SJSA1 (cell line): ENCODE measurements at regions not wholly inside any gene's neighbourhood (a gene's known extent, or its start where the extent isn't known, plus 50 kb on each side); places are given as distances from the start of the nearest gene placed in this dataset.

Experiments
- DNase-seq, 2 experiments: peaks; one replicate each; pipeline ENCODE4 v3.0.0-alpha.2; 2015 to 2020; ENCODE audit warnings: low spot score in 2 of 2, low read depth in 1 of 2
- H3K27ac ChIP-seq: fragments of 250-450 bp; sonication (Bioruptor Pico); 2 replicates; pipeline ENCODE4 v1.5.1; 2020; ENCODE audit warnings: mild to moderate bottlenecking, moderate library complexity
- H3K27me3 ChIP-seq: fragments of 250-450 bp; sonication (Bioruptor Pico); replicated peaks from 2 replicates; pipeline ENCODE4 v1.5.1; 2020; ENCODE audit warnings: mild to moderate bottlenecking, moderate library complexity
- H3K36me3 ChIP-seq: fragments of 250-450 bp; sonication (Bioruptor Pico); 2 replicates; pipeline ENCODE4 v1.5.1; 2020; ENCODE audit warnings: mild to moderate bottlenecking
- H3K4me1 ChIP-seq: fragments of 250-450 bp; sonication (Bioruptor Pico); replicated peaks from 2 replicates; pipeline ENCODE4 v1.6.1; 2021; ENCODE audit warnings: mild to moderate bottlenecking
- H3K4me3 ChIP-seq: fragments of 250-450 bp; sonication (Bioruptor Pico); 2 replicates; pipeline ENCODE4 v1.5.1; 2020; ENCODE audit warnings: mild to moderate bottlenecking
- H3K9me3 ChIP-seq: fragments of 250-450 bp; sonication (Bioruptor Pico); replicated peaks from 2 replicates; pipeline ENCODE4 v1.5.1; 2020; ENCODE audit warnings: mild to moderate bottlenecking

DNA sequence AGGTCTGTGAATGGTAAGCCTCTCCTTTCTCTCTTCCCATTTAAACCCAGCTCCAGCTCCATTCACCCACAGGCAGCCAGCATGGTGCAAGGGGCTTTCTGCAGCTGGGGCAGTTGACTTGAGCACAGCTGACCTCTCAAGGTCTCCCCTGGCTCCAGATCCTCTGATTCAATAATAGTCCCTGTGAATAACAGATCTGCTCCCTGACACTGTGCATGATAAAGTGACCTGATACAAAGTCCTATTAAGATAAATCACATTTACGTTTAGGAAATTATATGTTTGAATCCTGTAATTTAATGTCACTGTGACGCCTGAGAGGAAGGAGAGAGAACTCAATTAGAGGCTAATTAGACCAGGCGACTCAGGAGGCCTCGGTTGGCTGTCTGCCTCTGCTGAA, 540.4 kb upstream of the CDH11 start:
- H3K36me3 ChIP-seq = no peaks in the 10 kb centered on the region
- H3K4me3 ChIP-seq = no peak overlapping the region
- H3K27me3 ChIP-seq = no peaks in the 10 kb centered on the region
- H3K4me1 ChIP-seq = peaks cover 22% of the 10 kb centered on the region
- no peaks in the 10 kb centered on the region for H3K9me3 ChIP-seq
- no peak for DNase-seq
- H3K27ac ChIP-seq = no peak overlapping the region

DNA sequence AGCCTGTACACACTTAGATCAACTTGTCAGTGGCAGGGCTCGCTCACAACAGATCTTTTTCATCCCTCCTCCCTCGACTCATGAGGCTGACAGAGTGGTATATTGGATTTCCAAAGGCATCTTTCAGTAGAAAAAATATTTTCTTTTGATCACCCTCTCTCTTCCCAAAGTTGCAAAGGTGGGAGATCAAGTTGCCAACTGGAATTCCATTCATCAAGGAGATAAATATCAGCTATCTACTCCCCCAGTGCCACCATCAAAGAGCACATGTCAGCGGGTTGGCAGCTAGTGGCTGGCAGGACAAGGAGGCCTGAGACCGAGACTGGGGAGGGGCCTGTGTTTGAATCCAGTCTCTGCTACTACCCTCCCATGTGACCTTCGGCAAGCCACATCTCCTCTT, 539.7 kb upstream of the CDH11 start:
- Histone ChIP-seq H3K9me3 (no peaks in the 10 kb centered on the region), H3K4me1 (peaks cover 28% of the 10 kb centered on the region), H3K27me3 (no peaks in the 10 kb centered on the region), H3K4me3 (no peak overlapping the region), H3K36me3 (no peaks in the 10 kb centered on the region), H3K27ac (no peak overlapping the region)
- DNase-seq = no peak

DNA sequence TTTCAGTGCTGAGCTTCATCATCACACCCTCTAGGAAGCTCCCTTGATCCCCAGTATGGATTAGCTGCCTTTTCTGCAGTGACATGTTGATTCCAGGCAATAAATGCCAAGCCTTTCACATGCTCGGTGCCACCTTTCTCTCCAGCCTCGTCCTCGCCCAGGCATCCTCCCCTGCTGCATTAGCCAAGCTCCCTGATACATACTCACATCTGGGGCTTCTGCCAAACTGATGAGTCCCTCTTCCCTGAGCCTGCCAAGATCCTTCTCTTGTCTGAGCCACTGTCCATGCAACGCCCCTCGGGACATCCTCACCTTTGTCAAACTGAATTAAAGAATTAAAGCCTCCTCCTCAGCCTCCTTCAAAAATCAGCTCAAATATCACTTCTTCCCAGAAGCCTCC, 538.5 kb upstream of the CDH11 start:
- no peak overlapping the region for H3K4me3 ChIP-seq
- H3K9me3 ChIP-seq = no peaks in the 10 kb centered on the region
- DNase-seq = no peak
- no peaks in the 10 kb centered on the region for H3K36me3 ChIP-seq
- H3K4me1 ChIP-seq = peaks cover 28% of the 10 kb centered on the region
- H3K27ac ChIP-seq = no peak overlapping the region
- H3K27me3 ChIP-seq = no peaks in the 10 kb centered on the region

DNA sequence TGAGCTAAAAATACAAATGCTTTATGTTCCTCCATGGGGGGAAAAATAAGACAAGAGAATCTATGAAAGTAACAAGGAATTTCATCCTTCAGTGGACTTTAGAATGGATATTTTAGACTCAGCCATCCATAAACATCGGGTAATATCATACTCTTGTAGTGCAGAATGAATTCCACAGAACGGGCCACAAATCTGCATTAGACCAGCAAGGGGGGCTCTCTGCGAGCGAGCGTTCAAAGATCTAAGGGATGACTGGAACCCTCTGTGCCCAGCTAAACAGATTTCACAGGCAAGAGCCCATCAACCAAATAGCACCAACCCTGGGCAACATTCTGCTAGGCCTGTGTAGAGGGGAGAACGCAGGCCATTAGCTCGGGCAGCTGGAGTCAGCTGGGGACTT, 537.9 kb upstream of the CDH11 start:
- Histone ChIP-seq H3K4me1 (peaks cover 28% of the 10 kb centered on the region), H3K36me3 (no peaks in the 10 kb centered on the region), H3K4me3 (no peak overlapping the region), H3K27me3 (no peaks in the 10 kb centered on the region), H3K9me3 (no peaks in the 10 kb centered on the region), H3K27ac (no peak overlapping the region)
- no peak for DNase-seq

DNA sequence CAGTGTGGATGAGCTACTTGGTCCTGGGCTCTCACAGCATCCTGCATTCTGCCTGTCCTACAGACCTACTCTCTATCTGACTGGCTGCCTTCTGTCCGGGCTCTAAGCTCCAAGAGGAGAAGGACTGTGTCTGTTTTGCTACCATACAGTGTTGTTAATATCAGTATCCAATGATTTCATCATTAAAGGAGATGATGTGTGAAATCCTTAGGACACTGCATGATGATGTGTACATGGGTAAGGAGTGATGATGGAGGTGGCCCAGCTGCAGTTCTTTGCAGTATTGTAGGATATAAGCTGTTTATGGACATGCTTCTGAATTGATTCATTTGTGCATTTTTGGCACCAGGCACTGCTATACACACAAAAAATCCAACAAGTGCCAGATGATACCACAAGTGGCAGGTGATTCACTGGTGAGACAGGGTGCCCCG, 536.9 kb upstream of the CDH11 start:
- no peaks in the 10 kb centered on the region for H3K27me3 ChIP-seq
- no peaks in the 10 kb centered on the region for H3K9me3 ChIP-seq
- H3K4me3 ChIP-seq = no peak overlapping the region
- no peak overlapping the region for H3K27ac ChIP-seq
- H3K4me1 ChIP-seq = peaks cover 24% of the 10 kb centered on the region
- DNase-seq = no peak
- H3K36me3 ChIP-seq = no peaks in the 10 kb centered on the region

DNA sequence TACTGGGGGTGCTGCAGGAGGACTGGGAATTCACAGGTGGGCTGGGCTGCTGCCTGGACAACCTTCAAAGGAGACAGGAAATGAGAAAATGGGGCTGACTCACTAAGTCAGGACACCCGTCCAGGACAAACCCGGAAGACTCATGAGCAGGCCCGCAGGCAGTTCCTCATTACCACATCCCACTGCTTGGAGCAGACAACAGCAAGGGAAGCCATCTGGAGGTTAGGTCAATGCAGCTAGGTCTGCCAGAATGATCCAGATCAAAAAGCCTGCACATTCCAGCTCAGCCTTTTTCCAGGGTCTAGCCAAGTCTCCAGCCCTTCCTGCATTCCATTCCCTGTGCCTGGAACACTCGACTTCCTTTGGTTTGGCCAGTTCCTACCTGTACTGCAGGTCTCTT, 536.5 kb upstream of the CDH11 start:
- no peaks in the 10 kb centered on the region for H3K27me3 ChIP-seq
- H3K9me3 ChIP-seq = no peaks in the 10 kb centered on the region
- H3K4me1 ChIP-seq = peaks cover 21% of the 10 kb centered on the region
- no peak overlapping the region for H3K27ac ChIP-seq
- peak; percentile 33 to 65 for DNase-seq
- H3K36me3 ChIP-seq = no peaks in the 10 kb centered on the region
- no peak overlapping the region for H3K4me3 ChIP-seq

DNA sequence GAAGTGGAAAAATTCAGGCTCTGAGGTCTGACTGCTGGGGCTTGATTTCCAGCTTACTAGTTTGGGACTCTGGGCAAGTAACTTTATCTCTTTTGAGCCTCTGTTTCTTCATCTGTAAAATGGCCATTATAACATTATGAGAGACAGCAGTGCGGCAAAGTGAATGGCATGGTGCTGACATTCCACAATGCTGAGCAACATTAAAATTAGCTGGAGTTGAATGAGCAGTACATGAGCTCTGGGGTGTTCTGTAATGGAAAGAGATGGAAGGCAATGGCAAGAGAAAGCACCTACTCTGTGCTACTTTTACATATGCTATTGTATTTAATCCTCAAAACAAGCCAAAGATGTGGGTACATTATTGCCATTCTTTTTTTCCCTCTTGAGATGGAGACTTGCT, 535.7 kb upstream of the CDH11 start:
- no peaks in the 10 kb centered on the region for H3K36me3 ChIP-seq
- DNase-seq = no peak
- no peaks in the 10 kb centered on the region for H3K27me3 ChIP-seq
- no peak overlapping the region for H3K27ac ChIP-seq
- H3K4me3 ChIP-seq = no peak overlapping the region
- H3K4me1 ChIP-seq = peaks cover 21% of the 10 kb centered on the region
- no peaks in the 10 kb centered on the region for H3K9me3 ChIP-seq

DNA sequence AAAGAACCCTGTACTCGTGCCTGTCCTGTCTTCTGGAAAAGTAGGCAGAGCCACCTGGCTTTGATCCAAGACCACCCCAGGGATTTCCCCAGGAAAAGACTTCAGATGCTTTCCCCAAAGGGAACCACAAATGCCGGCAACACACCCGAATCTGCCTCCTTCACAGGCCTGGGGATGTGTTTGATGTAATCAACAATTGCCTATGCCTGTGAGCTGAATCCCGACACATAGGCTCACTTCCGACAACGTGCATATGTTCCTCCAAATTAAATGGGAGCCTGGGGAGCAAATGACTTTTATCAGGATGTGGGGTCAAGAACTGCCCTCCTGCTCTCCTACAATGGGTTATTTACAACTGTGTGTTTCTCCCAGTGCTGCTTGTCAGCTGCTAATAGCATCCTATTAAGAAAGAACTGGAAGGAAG, 535.2 kb upstream of the CDH11 start:
- H3K27me3 ChIP-seq = no peaks in the 10 kb centered on the region
- peaks cover 21% of the 10 kb centered on the region for H3K4me1 ChIP-seq
- H3K4me3 ChIP-seq = no peak overlapping the region
- H3K9me3 ChIP-seq = no peaks in the 10 kb centered on the region
- DNase-seq = peak in 1 of 2 experiments; percentile 23
- H3K36me3 ChIP-seq = no peaks in the 10 kb centered on the region
- no peak overlapping the region for H3K27ac ChIP-seq

DNA sequence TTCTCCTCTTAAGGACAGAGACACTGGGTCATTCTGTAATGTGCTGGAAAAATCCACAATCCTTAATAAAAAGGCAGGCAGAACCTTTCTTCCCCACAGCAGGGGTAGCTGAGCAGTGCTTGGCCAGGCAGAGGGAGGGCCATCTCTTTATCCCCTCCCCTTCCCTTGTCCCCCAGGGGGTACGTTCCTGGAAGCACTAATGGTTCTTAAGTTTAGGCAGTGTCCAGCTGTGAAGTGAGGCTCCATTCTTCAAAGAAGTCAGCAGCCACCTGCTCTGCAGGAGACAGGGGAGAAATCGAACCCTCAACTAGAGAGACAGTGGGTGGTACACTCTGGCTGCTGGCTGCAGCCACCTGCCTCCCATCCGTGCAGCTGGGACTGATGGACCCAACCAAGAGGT, 533.9 kb upstream of the CDH11 start:
- no peak overlapping the region for H3K4me3 ChIP-seq
- H3K36me3 ChIP-seq = no peaks in the 10 kb centered on the region
- H3K4me1 ChIP-seq = peaks cover 21% of the 10 kb centered on the region
- no peaks in the 10 kb centered on the region for H3K9me3 ChIP-seq
- DNase-seq = no peak
- no peaks in the 10 kb centered on the region for H3K27me3 ChIP-seq
- H3K27ac ChIP-seq = no peak overlapping the region

DNA sequence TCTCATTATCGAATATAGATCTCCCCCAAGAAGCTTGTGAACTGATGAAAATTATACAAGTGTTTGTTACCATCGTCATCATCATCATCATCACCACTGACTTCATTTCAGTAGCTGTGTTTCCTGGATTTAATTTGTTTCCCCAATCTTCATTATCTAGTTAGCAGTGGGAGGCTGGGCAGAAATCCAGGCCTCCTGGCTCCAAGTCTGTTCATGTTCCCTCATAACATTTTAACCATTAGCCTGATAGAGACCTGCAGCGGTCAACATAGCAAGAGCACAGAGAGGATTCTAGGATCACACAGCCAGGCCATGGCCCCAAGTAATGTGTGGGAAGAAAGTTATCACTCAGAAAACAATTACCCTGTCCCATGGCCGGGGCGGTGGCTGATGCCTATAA, 526.2 kb upstream of the CDH11 start:
- no peak for DNase-seq
- H3K4me3 ChIP-seq = no peak overlapping the region
- no peak overlapping the region for H3K27ac ChIP-seq
- H3K27me3 ChIP-seq = no peaks in the 10 kb centered on the region
- no peaks in the 10 kb centered on the region for H3K9me3 ChIP-seq
- no peaks in the 10 kb centered on the region for H3K36me3 ChIP-seq
- H3K4me1 ChIP-seq = no peaks in the 10 kb centered on the region

DNA sequence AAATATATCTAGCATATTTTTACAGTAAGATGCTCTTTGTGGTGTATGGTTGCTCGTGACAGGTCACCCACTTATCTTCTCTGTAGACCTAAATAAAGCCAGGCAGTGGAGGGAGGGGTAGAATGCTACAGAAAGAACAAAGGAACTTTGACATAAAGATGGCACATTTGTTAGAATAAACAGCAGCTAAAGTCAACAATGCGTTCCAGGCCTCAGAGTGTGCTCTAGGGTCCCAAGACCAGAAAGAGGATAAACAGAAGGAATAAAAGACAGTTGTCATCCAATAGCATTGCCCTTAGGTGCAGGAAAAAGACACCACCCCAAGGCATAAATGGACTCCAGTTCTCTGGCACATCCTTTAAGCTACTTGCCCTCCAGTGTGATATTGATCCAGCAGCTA, 523.0 kb upstream of the CDH11 start:
- H3K27ac ChIP-seq = no peak overlapping the region
- no peaks in the 10 kb centered on the region for H3K4me1 ChIP-seq
- H3K36me3 ChIP-seq = no peaks in the 10 kb centered on the region
- H3K9me3 ChIP-seq = no peaks in the 10 kb centered on the region
- H3K4me3 ChIP-seq = no peak overlapping the region
- H3K27me3 ChIP-seq = no peaks in the 10 kb centered on the region
- DNase-seq = no peak

DNA sequence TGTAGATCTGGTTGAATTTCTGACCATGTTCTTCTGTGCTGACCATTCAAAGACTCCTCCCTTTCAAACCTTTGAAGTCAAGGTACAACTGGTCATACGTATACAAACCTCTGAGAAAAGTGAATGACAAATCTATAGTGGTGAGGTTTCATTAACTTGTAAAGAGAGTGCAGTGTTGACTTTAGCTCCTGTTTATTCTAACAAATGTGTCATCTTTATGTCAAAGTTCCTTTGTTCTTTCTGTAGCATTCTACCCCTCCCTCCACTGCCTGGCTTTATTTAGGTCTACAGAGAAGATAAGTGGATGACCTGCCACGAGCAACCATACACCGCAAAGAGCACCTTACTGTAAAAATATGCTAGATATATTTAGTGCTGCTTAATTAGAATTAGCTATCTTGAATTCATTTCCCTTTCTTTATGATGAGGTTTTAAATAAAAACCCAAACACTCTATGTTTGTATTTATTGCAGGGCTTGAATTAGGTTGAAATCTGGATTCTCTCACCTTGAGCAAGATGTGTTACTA, 520.0 kb upstream of the CDH11 start:
- no peaks in the 10 kb centered on the region for H3K27me3 ChIP-seq
- H3K27ac ChIP-seq = no peak overlapping the region
- H3K9me3 ChIP-seq = no peaks in the 10 kb centered on the region
- DNase-seq = no peak
- H3K36me3 ChIP-seq = no peaks in the 10 kb centered on the region
- H3K4me3 ChIP-seq = no peak overlapping the region
- H3K4me1 ChIP-seq = no peaks in the 10 kb centered on the region

DNA sequence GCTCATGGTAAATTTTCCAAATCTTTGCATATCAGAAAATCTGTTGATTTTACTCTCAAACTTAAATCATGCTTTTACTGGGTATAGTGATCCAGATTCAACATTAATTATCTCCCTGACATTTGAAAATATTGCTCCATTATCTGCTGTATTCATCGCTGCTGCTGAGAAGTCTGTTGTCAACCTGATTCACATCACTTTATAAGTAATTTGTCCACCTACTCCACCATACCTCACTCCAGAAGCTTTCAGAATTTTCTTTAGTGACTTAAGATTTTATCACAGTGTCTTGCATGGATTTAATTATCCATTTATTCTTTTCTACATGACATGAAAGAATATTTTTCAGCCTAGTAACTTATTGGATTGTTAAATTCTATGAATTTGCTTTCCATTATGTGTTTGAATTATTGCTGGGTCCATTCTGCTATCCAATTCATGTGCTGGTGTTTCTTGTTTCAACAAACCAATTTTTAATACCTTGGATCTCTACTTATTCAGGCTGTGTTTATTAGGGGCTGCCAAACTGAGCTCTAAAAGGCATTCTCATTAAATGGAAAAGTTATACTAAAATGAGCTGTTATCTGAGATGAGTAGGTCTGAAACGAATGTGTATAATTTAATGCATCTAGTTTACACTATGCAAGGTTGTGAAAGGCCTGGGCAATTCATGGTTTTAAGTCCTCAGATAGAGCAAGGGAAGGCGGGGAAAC, 519.3 kb upstream of the CDH11 start:
- Histone ChIP-seq H3K27ac (no peak overlapping the region), H3K36me3 (no peaks in the 10 kb centered on the region), H3K4me3 (no peak overlapping the region), H3K4me1 (no peaks in the 10 kb centered on the region), H3K27me3 (no peaks in the 10 kb centered on the region; the same call in 1 of the 2 replicates), H3K9me3 (no peaks in the 10 kb centered on the region)
- DNase-seq = no peak

DNA sequence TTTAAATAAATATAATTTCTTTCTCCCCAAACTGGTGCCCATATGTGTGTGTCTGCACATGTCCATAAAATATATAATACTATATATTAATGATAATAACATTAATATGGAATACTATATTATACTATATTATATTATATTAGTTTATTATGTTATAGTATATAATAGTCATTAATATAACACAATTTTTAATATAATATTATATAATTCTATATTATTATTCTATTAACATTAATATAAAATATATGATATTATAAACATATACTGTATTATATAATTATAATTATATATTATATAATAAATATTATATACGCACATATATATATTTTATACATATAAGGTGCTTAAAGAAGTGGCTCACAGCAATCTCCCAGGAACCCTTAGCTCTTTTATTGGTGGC, 513.0 kb upstream of the CDH11 start:
- DNase-seq = no peak
- H3K4me1 ChIP-seq = no peaks in the 10 kb centered on the region

DNA sequence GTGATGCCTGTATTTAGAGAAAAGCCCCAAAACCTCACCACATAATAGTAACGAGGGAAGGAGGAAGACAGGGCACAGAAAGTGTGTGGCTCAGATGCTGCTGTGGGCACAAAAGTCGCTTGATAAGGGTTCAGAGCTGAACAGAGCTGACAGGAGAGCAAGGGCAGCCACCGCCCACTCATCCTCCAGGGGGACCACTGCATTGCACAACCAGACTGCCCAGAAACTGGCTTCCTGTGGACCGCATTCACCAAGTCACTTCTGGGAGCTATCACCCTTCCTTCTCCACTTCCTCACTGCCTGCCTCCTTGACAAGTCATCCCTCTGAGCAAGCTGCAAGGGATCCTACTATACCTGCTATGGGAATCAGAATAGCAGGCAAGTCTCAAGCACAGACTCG, 512.4 kb upstream of the CDH11 start:
- Histone ChIP-seq H3K9me3 (no peaks in the 10 kb centered on the region), H3K36me3 (no peaks in the 10 kb centered on the region), H3K4me1 (no peaks in the 10 kb centered on the region), H3K4me3 (no peak overlapping the region), H3K27ac (no peak overlapping the region), H3K27me3 (peaks cover 4% of the 10 kb centered on the region; the same call in 1 of the 2 replicates)
- DNase-seq = no peak

More for the DNA sequence above, 513.0 kb upstream of the CDH11 start:
- H3K36me3 ChIP-seq = no peaks in the 10 kb centered on the region
- H3K27ac ChIP-seq = no peak overlapping the region
- no peaks in the 10 kb centered on the region for H3K9me3 ChIP-seq
- H3K4me3 ChIP-seq = no peak overlapping the region
- peaks cover 4% of the 10 kb centered on the region; the same call in 1 of the 2 replicates for H3K27me3 ChIP-seq
